Fibroblast of mammary gland (primary cell): ENCODE measurements at regions not wholly inside any gene's neighbourhood (a gene's known extent, or its start where the extent isn't known, plus 50 kb on each side); places are given as distances from the start of the nearest gene placed in this dataset.

Experiments used
- DNase-seq: peaks from one replicate; pipeline ENCODE4 v3.0.0-alpha.2; 2010; ENCODE audit warnings: low read depth
- H3K4me3 ChIP-seq: 2 replicates; pipeline ENCODE4 v1.5.1; 2011; ENCODE audit warnings: low read depth, mild to moderate bottlenecking, low read length, moderate library complexity; ENCODE audit not compliant: control insufficient read depth
- TF ChIP-seq, protein P1 (sequence below): conservative IDR thresholded peaks from 2 replicates; pipeline ENCODE4 v1.5.1; 2011; ENCODE audit warnings: low read depth, low read length, inconsistent platforms; ENCODE audit not compliant: control insufficient read depth, insufficient read depth

DNA sequence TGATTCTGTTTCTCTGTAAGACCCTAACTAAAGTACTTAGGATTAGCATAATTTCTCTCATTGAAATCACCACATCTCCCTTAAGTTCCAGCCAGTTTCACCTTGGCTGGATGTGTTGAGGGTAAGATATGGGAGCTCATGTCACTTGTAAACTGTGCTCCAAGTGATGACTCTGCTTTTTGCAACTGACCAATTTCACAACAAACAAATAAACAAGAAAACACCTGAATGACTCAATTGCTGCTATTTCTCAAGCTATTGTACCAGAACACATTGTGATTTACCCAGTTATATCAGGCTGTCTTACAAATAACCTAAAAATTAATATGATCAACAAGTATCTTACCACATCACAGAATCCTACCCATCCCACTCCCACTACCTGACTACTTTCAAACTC is 379.1 kb upstream of the KIF2A start:
- H3K4me3 ChIP-seq: no peak overlapping the region
- TF ChIP-seq, protein P1, sequence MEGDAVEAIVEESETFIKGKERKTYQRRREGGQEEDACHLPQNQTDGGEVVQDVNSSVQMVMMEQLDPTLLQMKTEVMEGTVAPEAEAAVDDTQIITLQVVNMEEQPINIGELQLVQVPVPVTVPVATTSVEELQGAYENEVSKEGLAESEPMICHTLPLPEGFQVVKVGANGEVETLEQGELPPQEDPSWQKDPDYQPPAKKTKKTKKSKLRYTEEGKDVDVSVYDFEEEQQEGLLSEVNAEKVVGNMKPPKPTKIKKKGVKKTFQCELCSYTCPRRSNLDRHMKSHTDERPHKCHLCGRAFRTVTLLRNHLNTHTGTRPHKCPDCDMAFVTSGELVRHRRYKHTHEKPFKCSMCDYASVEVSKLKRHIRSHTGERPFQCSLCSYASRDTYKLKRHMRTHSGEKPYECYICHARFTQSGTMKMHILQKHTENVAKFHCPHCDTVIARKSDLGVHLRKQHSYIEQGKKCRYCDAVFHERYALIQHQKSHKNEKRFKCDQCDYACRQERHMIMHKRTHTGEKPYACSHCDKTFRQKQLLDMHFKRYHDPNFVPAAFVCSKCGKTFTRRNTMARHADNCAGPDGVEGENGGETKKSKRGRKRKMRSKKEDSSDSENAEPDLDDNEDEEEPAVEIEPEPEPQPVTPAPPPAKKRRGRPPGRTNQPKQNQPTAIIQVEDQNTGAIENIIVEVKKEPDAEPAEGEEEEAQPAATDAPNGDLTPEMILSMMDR: no peak
- no peak for DNase-seq

DNA sequence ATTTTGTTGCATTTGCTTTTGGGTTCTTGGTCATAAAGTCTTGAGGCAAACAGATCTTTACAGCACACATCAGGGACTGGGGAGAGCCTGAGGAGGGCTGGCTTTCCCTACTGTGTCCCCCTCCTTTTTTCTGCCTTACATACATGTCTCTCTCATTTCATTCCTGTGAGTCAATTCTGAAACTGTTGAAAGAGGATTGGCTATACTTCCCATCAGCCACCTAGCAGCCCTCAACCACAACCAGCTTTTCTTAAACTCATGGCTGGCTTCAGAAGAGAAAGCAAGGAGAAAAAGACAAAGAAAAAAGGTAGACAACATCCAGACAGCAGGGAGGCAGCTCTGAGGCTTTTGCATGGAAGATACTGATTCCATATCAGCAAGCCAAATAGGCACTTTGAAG is 374.8 kb upstream of the KIF2A start:
- H3K4me3 ChIP-seq: no peak overlapping the region
- TF ChIP-seq, protein P1: no peak
- DNase-seq: no peak

DNA sequence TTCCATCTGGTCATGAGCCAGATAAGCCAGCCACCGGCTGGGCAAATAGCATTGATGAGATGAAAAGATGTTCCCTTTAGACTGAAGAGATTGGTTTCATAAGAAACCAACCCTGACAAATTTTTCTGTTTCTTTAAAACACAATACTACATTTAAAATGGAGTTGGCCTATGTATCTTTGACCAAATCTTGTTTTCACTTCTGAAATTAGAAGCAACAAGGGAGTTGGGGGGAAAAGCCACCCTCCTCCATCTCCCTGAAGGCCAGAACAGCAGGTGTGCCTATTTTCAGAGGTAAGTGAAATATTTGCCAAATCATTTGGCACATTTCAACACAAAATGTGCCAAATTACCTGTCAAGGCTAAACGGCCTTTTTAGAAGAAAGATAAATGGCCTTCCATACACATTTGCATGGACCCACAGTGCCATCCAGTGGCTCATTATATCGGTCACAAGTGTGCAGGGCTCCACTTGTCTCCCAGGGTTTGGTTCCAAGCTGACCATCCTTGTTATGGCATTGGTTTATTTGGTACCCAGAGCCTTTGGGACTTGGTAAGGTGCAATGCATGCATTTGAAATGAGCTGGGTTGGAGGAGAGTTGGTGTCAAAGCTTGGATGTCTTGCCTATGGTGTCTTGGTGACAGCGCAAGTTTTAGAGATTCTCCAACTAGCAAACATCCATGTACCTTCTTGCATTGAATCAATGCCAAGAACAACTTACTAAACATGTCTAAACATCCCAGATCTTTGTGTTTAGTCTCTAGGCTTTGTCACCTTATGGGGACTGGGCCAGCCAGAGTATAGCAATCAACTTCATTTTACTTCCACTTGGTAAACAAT is 372.0 kb upstream of the KIF2A start:
- peak; percentile 37 for DNase-seq
- TF ChIP-seq, protein P1: peak; percentile 50

DNA sequence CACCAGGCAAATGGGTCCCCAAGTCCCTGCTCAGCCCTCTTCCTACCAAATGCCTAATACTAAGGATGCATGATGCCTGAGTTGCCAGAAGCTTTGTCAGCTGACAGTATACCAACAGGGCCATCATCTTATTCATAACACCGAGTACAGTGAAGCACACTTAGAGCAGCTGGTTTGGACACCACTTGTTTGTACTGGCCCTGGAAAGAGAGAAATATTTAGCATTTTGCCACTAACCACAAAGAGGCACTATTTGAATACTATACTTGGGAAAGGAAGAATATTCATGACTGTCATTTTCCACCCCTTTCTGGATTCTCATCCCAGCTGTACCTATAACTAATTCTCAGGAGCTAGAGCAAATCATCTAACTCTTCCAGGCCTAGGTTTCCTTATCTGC is 364.4 kb upstream of the KIF2A start:
- TF ChIP-seq, protein P1: no peak
- H3K4me3 ChIP-seq: no peak overlapping the region
- DNase-seq: no peak

More for the DNA sequence above, 372.0 kb upstream of the KIF2A start:
- no peak overlapping the region for H3K4me3 ChIP-seq

DNA sequence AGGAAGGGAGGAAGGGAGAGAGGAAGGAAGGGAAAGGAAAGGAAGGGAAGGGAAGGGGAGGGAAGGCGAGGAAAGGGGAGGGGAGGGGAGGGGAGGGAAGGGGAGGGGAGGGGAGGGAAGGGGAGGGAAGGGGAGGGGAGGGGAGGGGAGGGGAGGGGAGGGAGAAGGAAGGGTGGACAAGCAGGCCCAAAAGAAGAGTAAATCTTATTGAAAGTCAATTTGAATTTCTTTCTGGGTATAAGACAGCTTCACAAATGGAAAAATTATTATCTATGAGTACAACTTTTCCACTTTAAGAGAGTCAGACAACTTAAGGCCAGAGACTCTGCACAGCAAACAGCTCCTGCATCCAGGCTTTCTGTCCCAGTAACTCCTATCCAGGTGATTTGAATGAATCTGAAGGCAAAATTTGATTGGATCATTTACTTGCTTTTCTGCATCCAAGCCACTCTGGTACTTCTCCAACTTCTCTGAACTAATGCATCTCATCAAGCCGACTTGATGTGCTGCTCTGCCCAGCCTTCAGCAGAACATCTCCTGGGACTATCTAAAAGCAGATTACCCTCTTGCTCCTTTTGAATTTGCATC is 363.4 kb upstream of the KIF2A start:
- no peak for DNase-seq
- H3K4me3 ChIP-seq: no peak overlapping the region
- TF ChIP-seq, protein P1: no peak

DNA sequence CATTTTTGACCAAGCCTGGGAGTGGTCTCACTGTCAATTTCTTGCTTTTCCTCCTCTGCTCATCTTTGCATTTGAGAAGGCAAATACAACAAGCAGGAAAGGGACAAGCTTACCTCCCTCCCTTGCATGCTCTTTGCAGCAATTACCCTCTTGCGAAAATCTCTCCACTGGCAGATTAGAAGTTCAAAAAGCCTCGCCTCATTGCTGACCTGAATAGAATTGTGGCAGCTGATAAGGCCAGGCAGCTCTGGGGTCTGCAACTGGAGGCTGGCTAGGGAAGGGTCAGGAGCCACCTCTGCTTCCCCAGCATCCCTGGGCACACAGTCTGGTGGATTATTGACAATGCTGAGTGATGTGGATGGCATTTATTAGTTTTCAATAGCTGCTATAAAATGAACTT is 362.3 kb upstream of the KIF2A start:
- H3K4me3 ChIP-seq: no peak overlapping the region
- TF ChIP-seq, protein P1: no peak
- DNase-seq: no peak
